Gastrocnemius medialis (tissue), 4 donors: ENCODE measurements at regions not wholly inside any gene's neighbourhood (a gene's known extent, or its start where the extent isn't known, plus 50 kb on each side); places are given as distances from the start of the nearest gene placed in this dataset.

ENCODE experiments used
- CTCF ChIP-seq, 5 experiments: fragments of 450-650 bp in 3 of 5; fragments of 200-600 bp in 2 of 5; sonication (generic) in 2 of 5; IDR thresholded peaks in 4 of 5; conservative IDR thresholded peaks in 1 of 5; 1 replicate in 4 of 5; 2 replicates in 1 of 5; pipeline ENCODE4 v1.5.1; 2016 to 2019; ENCODE audit warnings: antibody characterized with exemption in 5 of 5, mild to moderate bottlenecking in 3 of 5, moderate library complexity in 3 of 5
- POLR2A ChIP-seq, 2 donors: fragments of 450-650 bp; IDR thresholded peaks; one replicate each; pipeline ENCODE4 v1.6.1; 2017; ENCODE audit warnings: antibody characterized with exemption in 2 of 2, mild to moderate bottlenecking in 2 of 2, moderate library complexity in 2 of 2

- TF ChIP-seq CTCF (IDR thresholded peaks at IDR 0.05 in 4 of 5, conservative IDR thresholded peaks at IDR 0.05 in 1 of 5) (no peak), POLR2A (IDR thresholded peaks at IDR 0.05) (no peak)
Observed at GRCh38 chr12:92573104-92573503, 129.7 kb upstream of the PLEKHG7 start.
